Heart left ventricle (tissue), 16 donors: ENCODE measurements at regions not wholly inside any gene's neighbourhood (a gene's known extent, or its start where the extent isn't known, plus 50 kb on each side); places are given as distances from the start of the nearest gene placed in this dataset.
A peak's percentile ranks its signal among the peaks of the same experiment; 100 is the strongest.

ENCODE experiments used
- ATAC-seq, 4 donors: fragments of 200-7000 bp; cut with Tn5 transposase; one replicate each; pipeline ENCODE4 v1.9.1; 2020 to 2022; ENCODE audit warnings: moderate library complexity in 4 of 4, mild to moderate bottlenecking in 3 of 4, moderate number of reproducible peaks in 1 of 4
- DNase-seq, 5 donors: peaks; one replicate each; pipeline ENCODE4 v3.0.0-alpha.2; 2020
- H3K27ac ChIP-seq, 12 donors: fragments of 200-600 bp; sonication (generic) in 4 of 12; one replicate each; pipeline versions ENCODE4 v1.5.0 to v1.8.0; 2016 to 2022; ENCODE audit warnings: mild to moderate bottlenecking in 2 of 12
- H3K27me3 ChIP-seq, 9 donors: fragments of 200-600 bp; sonication (generic) in 2 of 9; one replicate each; pipeline versions ENCODE4 v1.5.1 to v1.8.0; 2016 to 2022; ENCODE audit warnings: mild to moderate bottlenecking in 3 of 9
- H3K36me3 ChIP-seq, 9 donors: fragments of 200-600 bp; sonication (generic) in 2 of 9; one replicate each; pipeline versions ENCODE4 v1.5.0 to v1.8.0; 2018 to 2022; ENCODE audit warnings: mild to moderate bottlenecking in 2 of 9
- H3K4me1 ChIP-seq, 12 donors: fragments of 200-600 bp; sonication (generic) in 4 of 12; one replicate each; pipeline versions ENCODE4 v1.5.0 to v1.8.0; 2016 to 2022; ENCODE audit warnings: mild to moderate bottlenecking in 3 of 12
- H3K4me3 ChIP-seq, 12 donors: fragments of 200-600 bp; sonication (generic) in 4 of 12; one replicate each; pipeline versions ENCODE4 v1.5.0 to v1.8.0; 2017 to 2022; ENCODE audit warnings: mild to moderate bottlenecking in 9 of 12, moderate library complexity in 4 of 12
- H3K9me3 ChIP-seq, 12 donors: fragments of 200-600 bp; sonication (generic) in 4 of 12; one replicate each; pipeline versions ENCODE4 v1.5.0 to v1.8.0; 2016 to 2022; ENCODE audit warnings: mild to moderate bottlenecking in 1 of 12
- POLR2A ChIP-seq, 2 donors: fragments of 450-650 bp; IDR thresholded peaks; one replicate each; pipeline ENCODE4 v1.6.1; 2017; ENCODE audit warnings: antibody characterized with exemption in 2 of 2, mild to moderate bottlenecking in 2 of 2, moderate library complexity in 2 of 2
- WGBS, 4 donors: extraction: QIAGEN DNeasy Blood & Tissue Kit in 2 of 4; methylation state at CpG; one replicate each; pipeline versions ENCODE4 v1.1.5 to v1.1.7; 2013 to 2018; 5-methylcytosine and 5-hydroxymethylcytosine counted together
- intact Hi-C, 10 donors: fragments of 100-400 bp; cut with DNase I; formaldehyde crosslinking; loops; one replicate each; pipeline versions ENCODE4 v1.11.1 to v1.14.2; 2022
- TF ChIP-seq, protein P1 (sequence below), 12 donors: fragments of 200-600 bp; sonication (generic) in 4 of 12; IDR thresholded peaks; one replicate each; pipeline versions ENCODE4 v1.5.0 to v1.8.0; 2018 to 2022; ENCODE audit warnings: antibody characterized with exemption in 12 of 12, mild to moderate bottlenecking in 5 of 12
- donor health status: ischemic (EF 13 %, LVEDD 7.1; RV severe dilation, severe dysfunction).
- donor health status: healthy with polysubstance abuse.
- donor health status: DM: no; HTN: yes; CAD: no.
- donor health status: DM: no; HTN: no; CAD: no.
- donor health status: ischemic (EF 25% LVEDD 6.9; RV normal size, moderate dysfunction).
- donor health status: ischemic (EF 25% LVEDD 5.7; RV mildly dilated, moderate dysfunction).
- donor health status: healthy.
- donor health status: DM: yes; HTN: yes; CAD: no.
- donor health status: ischemic (EF 35%, LVEDD 5.7; RV mildly dilated, moderate dysfunction).
- donor health status: nonischemic (EF 11% LVEDD 7.7; RV severe dilation, severe dysfunction).
- donor health status: DM: yes; HTN: yes; CAD: no.
- donor health status: PGD.
- donor health status: ischemic (EF 29% LVEDD 5.4; RV normal size, mild dysfunction).
- donor health status: nonischemic (EF 23%, LVEDD 6.1; RV moderate dilation, normal function).

- no peak for DNase-seq
- TF ChIP-seq POLR2A (IDR thresholded peaks at IDR 0.05) = no peak
- TF ChIP-seq, protein P1, sequence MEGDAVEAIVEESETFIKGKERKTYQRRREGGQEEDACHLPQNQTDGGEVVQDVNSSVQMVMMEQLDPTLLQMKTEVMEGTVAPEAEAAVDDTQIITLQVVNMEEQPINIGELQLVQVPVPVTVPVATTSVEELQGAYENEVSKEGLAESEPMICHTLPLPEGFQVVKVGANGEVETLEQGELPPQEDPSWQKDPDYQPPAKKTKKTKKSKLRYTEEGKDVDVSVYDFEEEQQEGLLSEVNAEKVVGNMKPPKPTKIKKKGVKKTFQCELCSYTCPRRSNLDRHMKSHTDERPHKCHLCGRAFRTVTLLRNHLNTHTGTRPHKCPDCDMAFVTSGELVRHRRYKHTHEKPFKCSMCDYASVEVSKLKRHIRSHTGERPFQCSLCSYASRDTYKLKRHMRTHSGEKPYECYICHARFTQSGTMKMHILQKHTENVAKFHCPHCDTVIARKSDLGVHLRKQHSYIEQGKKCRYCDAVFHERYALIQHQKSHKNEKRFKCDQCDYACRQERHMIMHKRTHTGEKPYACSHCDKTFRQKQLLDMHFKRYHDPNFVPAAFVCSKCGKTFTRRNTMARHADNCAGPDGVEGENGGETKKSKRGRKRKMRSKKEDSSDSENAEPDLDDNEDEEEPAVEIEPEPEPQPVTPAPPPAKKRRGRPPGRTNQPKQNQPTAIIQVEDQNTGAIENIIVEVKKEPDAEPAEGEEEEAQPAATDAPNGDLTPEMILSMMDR (IDR thresholded peaks at IDR 0.05) = no peak
- WGBS, 4 donors = 72 to 83% (median 72%) methylated on average over 7 to 8 of the region's 8 CpGs
- Histone ChIP-seq H3K4me1 (peaks cover 0 to 24% (median 0%) of the 10 kb centered on the region in 12 donors), H3K36me3 (no peaks in the 10 kb centered on the region), H3K27ac (no peak overlapping the region), H3K4me3 (no peak overlapping the region), H3K9me3 (peaks cover 0 to 2% (median 0%) of the 10 kb centered on the region in 12 donors), H3K27me3 (no peaks in the 10 kb centered on the region)
- ATAC-seq = no peak
- intact Hi-C loops = no loop called here
These were observed 117.9 kb downstream of the MTPAP start for GRCh38 chr10:30231071-30231652.

GRCh38 chr10:30229536-30229935 is 119.5 kb downstream of the MTPAP start:
- Histone ChIP-seq H3K27ac (no peak overlapping the region), H3K9me3 (peaks cover 0 to under 1% (median 0%) of the 10 kb centered on the region in 12 donors), H3K27me3 (no peaks in the 10 kb centered on the region), H3K4me3 (no peak overlapping the region), H3K36me3 (no peaks in the 10 kb centered on the region), H3K4me1 (peaks cover 0 to 24% (median 0%) of the 10 kb centered on the region in 12 donors)
- TF ChIP-seq, protein P1 (IDR thresholded peaks at IDR 0.05) = no peak
- TF ChIP-seq POLR2A (IDR thresholded peaks at IDR 0.05) = no peak
- 81 to 87% (median 86%) methylated on average over 5 of the region's 5 CpGs for WGBS, 4 donors
- intact Hi-C loops = no loop called here
- DNase-seq (no peak), ATAC-seq (no peak)

DNA sequence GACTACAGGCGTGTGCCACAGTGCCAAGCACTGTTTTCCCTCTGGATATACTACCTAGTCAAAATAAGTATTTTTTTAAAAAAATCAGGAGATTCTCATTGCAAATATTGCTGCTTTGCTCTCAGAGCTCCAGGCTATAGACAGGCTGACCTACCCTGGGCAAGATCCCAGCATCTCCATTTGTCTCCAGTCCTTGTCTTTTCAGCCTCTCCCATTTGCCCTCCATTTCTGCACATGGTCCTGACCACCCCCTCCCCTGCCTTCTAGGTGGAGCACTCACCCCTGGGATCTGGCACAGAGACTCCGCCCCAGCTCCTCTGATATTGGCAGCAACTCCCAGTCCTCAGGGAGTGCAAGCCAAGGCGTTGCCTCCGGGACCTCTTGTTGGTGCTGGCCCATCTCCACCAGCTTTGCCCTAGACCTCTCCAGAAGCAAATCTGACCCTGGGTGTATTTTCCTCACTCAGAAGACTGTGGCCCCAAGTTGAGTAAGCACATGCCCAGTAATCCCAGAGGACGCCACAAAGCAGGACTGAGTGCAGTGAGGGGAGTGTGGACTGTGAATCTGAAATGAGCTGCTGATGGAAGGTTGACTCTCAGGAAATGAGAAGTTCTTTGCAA is 120.6 kb downstream of the MTPAP start:
- TF ChIP-seq, protein P1 (IDR thresholded peaks at IDR 0.05) = no peak
- TF ChIP-seq POLR2A (IDR thresholded peaks at IDR 0.05) = no peak
- DNase-seq (no peak), ATAC-seq (peak in 1 of 4 donors; percentile 27)
- WGBS, 4 donors = 69 to 75% (median 71%) methylated on average over 5 of the region's 5 CpGs
- Histone ChIP-seq H3K9me3 (no peaks in the 10 kb centered on the region), H3K27ac (peak overlapping the region in 1 of 12 donors; percentile 29), H3K27me3 (no peaks in the 10 kb centered on the region), H3K4me3 (no peak overlapping the region), H3K36me3 (no peaks in the 10 kb centered on the region), H3K4me1 (peaks cover 0 to 24% (median 0%) of the 10 kb centered on the region in 12 donors)
- intact Hi-C loops = no loop called here

DNA sequence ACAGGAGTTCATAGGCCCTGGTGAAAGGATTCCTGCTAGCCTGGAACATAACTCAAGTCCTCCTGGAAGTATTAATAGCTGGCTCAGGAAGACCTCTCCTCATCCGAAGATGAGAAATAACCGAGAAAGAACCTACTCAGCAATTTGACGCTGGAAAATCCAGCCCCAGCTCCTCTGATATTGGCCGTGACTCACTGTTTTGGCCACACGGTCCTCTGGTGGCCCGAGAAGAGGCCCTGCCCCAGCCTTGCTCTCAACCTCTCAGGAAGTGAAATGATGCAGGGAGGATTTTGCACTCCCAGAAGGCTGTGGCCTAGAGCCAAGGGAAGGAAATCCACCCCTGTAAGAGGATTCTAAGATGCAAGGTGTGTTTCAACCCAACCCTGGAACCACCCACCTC is 121.6 kb downstream of the MTPAP start:
- H3K27me3 ChIP-seq = no peaks in the 10 kb centered on the region
- peak overlapping the region in 10 of 12 donors; percentile 22 to 76 (median 64) for H3K27ac ChIP-seq
- H3K4me1 ChIP-seq = peaks cover 0 to 24% (median 0%) of the 10 kb centered on the region in 12 donors
- TF ChIP-seq, protein P1 (IDR thresholded peaks at IDR 0.05) = no peak
- no peak for TF ChIP-seq POLR2A (IDR thresholded peaks at IDR 0.05)
- H3K9me3 ChIP-seq = no peaks in the 10 kb centered on the region
- H3K36me3 ChIP-seq = no peaks in the 10 kb centered on the region
- ATAC-seq = peak in 3 of 4 donors; percentile 76 to 95 (median 83)
- 49 to 70% (median 54%) methylated on average over 6 of the region's 6 CpGs for WGBS, 4 donors
- no peak overlapping the region for H3K4me3 ChIP-seq
- DNase-seq = peak in 3 of 5 donors; percentile 42 to 58 (median 50)
- intact Hi-C loops = loop anchor here in 1 of 10 donors (1.0 kb wide), 1 partner anchor 11 kb away; no protein-coding TSS in a partner anchor
